GM12891 (cell line): ENCODE measurements at regions not wholly inside any gene's neighbourhood (a gene's known extent, or its start where the extent isn't known, plus 50 kb on each side); places are given as distances from the start of the nearest gene placed in this dataset.

Experiments
- DNase-seq: peaks from one replicate; pipeline ENCODE4 v3.0.0; 2011; ENCODE audit warnings: low spot score; ENCODE audit not compliant: insufficient read length
- FAIRE-seq: peaks from 2 replicates; lab custom pipeline; 2011; peaks lifted over from hg19 to GRCh38; lab: Jason Lieb, UNC
- PAX5 ChIP-seq: IDR thresholded peaks from 2 replicates; pipeline ENCODE4 v1.6.1; 2011; ENCODE audit warnings: low read length, moderate library complexity, mild to moderate bottlenecking; ENCODE audit not compliant: insufficient read depth, severe bottlenecking
- POLR2A ChIP-seq: IDR thresholded peaks from 2 replicates; pipeline ENCODE4 v1.6.1; 2011; ENCODE audit warnings: low read depth, low read length, control low read depth
- POLR2AphosphoS5 ChIP-seq: IDR thresholded peaks from 2 replicates; pipeline ENCODE4 v1.6.1; 2011; ENCODE audit warnings: low read depth, low read length, control low read depth
- POU2F2 ChIP-seq: IDR thresholded peaks from 2 replicates; pipeline ENCODE4 v1.6.1; 2011; ENCODE audit warnings: low read depth, mild to moderate bottlenecking, control low read depth, low read length, moderate library complexity
- SPI1 ChIP-seq: IDR thresholded peaks from 2 replicates; pipeline ENCODE4 v1.6.1; 2011; ENCODE audit warnings: low read depth, low read length, control low read depth
- TAF1 ChIP-seq: IDR thresholded peaks from 2 replicates; pipeline ENCODE4 v1.6.1; 2011; ENCODE audit warnings: low read depth, low read length, control low read depth

DNA sequence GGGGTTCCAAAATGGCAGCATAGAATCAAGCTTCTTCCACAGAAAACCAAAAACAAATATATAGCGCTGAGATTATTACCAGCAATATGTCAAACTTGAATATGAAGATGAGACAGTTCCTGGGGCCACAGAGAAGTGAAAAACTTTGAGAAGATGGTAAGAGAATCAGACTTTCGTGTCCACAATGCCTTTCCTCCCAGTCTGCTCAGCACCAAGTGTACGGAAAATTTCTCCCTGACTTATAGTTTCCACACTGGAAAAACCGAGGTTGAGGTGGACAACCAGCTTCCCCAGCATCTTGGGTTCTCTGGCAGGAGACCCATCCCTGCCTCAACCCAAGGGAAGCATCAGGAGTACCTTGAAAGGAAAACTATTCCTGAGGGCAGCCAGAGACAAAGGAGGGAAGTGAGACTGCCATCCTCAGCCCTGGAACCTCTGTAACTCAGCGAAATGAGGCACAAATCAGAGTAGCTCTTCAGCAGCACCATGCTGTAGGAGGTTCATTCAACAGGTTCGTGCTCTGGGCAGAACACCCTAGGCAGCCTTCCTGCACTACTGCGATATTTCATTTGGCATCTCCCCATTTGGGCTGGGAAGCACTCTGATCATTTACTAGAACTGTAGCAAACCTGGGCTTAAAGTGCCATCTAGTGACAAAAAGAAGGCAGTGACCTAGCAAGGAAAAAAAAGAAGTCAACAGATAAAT is 52.4 kb upstream of the CAPRIN2 start:
- no peak for TF ChIP-seq POLR2AphosphoS5
- TF ChIP-seq SPI1: peak; percentile 29; the same call in 1 of the 2 replicates
- DNase-seq (no peak), FAIRE-seq (peak; percentile 89)

DNA sequence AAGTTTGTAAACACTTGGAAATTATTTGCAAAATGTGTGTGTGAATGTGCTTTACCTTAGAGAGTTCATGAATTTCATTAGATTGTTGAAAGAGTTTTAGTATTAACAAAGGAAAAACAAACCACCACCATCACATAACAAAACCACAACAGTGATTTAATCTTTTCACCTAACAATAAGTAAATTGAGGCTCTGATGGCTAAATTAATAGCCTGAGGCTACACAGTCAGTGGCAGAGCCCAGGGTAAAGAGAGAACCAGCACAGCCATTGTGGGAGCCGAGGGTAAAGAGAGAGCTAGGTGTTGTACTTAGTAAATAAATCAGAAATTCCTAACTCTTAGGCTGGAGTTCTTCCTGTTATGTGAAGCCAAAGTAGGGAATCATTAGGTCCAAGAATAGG is 51.2 kb upstream of the CAPRIN2 start:
- FAIRE-seq: no peak
- DNase-seq: no peak
- no peak for TF ChIP-seq SPI1
- no peak for TF ChIP-seq POLR2A
- no peak for TF ChIP-seq POLR2AphosphoS5
- no peak for TF ChIP-seq POU2F2
- no peak for TF ChIP-seq PAX5
- no peak for TF ChIP-seq TAF1
